PC-9 (cell line): ENCODE measurements at regions not wholly inside any gene's neighbourhood (a gene's known extent, or its start where the extent isn't known, plus 50 kb on each side); places are given as distances from the start of the nearest gene placed in this dataset.

Experiments
- EZH2 ChIP-seq: fragments of 200-600 bp; sonication (generic); IDR thresholded peaks from 2 replicates; pipeline ENCODE4 v1.8.0; 2017; ENCODE audit warnings: antibody characterized with exemption, low read depth
- TF ChIP-seq, protein P1 (sequence below): fragments of 200-600 bp; sonication (generic); conservative IDR thresholded peaks from 2 replicates; pipeline ENCODE4 v1.6.1; 2017; ENCODE audit warnings: mixed run types, antibody characterized with exemption, mild to moderate bottlenecking, moderate library complexity

- TF ChIP-seq, protein P1, sequence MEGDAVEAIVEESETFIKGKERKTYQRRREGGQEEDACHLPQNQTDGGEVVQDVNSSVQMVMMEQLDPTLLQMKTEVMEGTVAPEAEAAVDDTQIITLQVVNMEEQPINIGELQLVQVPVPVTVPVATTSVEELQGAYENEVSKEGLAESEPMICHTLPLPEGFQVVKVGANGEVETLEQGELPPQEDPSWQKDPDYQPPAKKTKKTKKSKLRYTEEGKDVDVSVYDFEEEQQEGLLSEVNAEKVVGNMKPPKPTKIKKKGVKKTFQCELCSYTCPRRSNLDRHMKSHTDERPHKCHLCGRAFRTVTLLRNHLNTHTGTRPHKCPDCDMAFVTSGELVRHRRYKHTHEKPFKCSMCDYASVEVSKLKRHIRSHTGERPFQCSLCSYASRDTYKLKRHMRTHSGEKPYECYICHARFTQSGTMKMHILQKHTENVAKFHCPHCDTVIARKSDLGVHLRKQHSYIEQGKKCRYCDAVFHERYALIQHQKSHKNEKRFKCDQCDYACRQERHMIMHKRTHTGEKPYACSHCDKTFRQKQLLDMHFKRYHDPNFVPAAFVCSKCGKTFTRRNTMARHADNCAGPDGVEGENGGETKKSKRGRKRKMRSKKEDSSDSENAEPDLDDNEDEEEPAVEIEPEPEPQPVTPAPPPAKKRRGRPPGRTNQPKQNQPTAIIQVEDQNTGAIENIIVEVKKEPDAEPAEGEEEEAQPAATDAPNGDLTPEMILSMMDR: no peak
- no peak for TF ChIP-seq EZH2
Observed at GRCh38 chr16:9330095-9330494, 238.7 kb downstream of the HAPSTR1 start.
